Right cardiac atrium (tissue), 5 donors: ENCODE measurements at regions not wholly inside any gene's neighbourhood (a gene's known extent, or its start where the extent isn't known, plus 50 kb on each side); places are given as distances from the start of the nearest gene placed in this dataset.

Experiments
- ATAC-seq, 2 donors: fragments of 200-7000 bp; cut with Tn5 transposase; one replicate each; pipeline versions ENCODE4 v1.8.0 to v1.9.1; 2020; ENCODE audit warnings: moderate library complexity in 2 of 2, mild to moderate bottlenecking in 1 of 2
- DNase-seq, 3 donors: peaks; one replicate each; pipeline ENCODE4 v3.0.0-alpha.2; 2020
- H3K27ac ChIP-seq: one replicate; pipeline ENCODE4 v1.5.1; 2013; ENCODE audit warnings: mild to moderate bottlenecking, low read length, control low read depth, moderate library complexity
- H3K27me3 ChIP-seq: one replicate; pipeline ENCODE4 v1.6.1; 2013; ENCODE audit not compliant: control insufficient read depth, insufficient read depth
- H3K4me1 ChIP-seq: one replicate; pipeline ENCODE4 v1.6.1; 2013; ENCODE audit warnings: low read length; ENCODE audit not compliant: control insufficient read depth, insufficient read depth
- H3K4me3 ChIP-seq: one replicate; pipeline ENCODE4 v1.5.1; 2013; ENCODE audit warnings: low read length, control low read depth
- H3K9me3 ChIP-seq: one replicate; pipeline ENCODE4 v1.6.1; 2013; ENCODE audit warnings: low read length; ENCODE audit not compliant: control insufficient read depth
- WGBS: extraction: QIAGEN DNeasy Blood & Tissue Kit; methylation state at CpG from one replicate; pipeline ENCODE4 v1.1.7; 2013; 5-methylcytosine and 5-hydroxymethylcytosine counted together
- intact Hi-C, 4 donors: fragments of 100-400 bp; cut with DNase I; formaldehyde crosslinking; loops; one replicate each; pipeline versions ENCODE4 v1.11.0 to v1.14.0; 2022 to 2023
- donor health status: healthy with polysubstance abuse.
- donor health status: DM: no; HTN: yes; CAD: no.
- donor health status: DM: no; HTN: no; CAD: no.
- donor health status: DM: no; HTN: yes; CAD: no; lungs with severe emphysema.
- donor health status: DM: yes; HTN: yes; CAD: no.

GRCh38 chr10:64060389-64060788 is 539.2 kb downstream of the REEP3 start:
- Histone ChIP-seq H3K4me1 (no peaks in the 10 kb centered on the region), H3K9me3 (no peaks in the 10 kb centered on the region), H3K27me3 (no peaks in the 10 kb centered on the region), H3K4me3 (no peak overlapping the region), H3K27ac (no peak overlapping the region)
- 89% methylated on average over 7 of the region's 7 CpGs for WGBS
- ATAC-seq = no peak
- no peak for DNase-seq
- intact Hi-C loops = no loop called here

GRCh38 chr10:64062793-64063192 is 541.6 kb downstream of the REEP3 start:
- H3K27ac ChIP-seq = no peak overlapping the region
- H3K4me3 ChIP-seq = no peak overlapping the region
- no peaks in the 10 kb centered on the region for H3K9me3 ChIP-seq
- no peaks in the 10 kb centered on the region for H3K27me3 ChIP-seq
- intact Hi-C loops = no loop called here
- DNase-seq (no peak), ATAC-seq (no peak)
- H3K4me1 ChIP-seq = peaks cover 2% of the 10 kb centered on the region
- 66% methylated on average over 4 of the region's 4 CpGs for WGBS

GRCh38 chr10:64067009-64067606 is 545.9 kb downstream of the REEP3 start:
- H3K4me3 ChIP-seq = no peak overlapping the region
- no peaks in the 10 kb centered on the region for H3K9me3 ChIP-seq
- intact Hi-C loops = no loop called here
- H3K4me1 ChIP-seq = peaks cover 2% of the 10 kb centered on the region
- peak in 1 of 2 donors; percentile 36 for ATAC-seq
- H3K27ac ChIP-seq = no peak overlapping the region
- whole genome bisulfite sequencing = 1% methylated on average over 4 of the region's 4 CpGs
- no peak for DNase-seq
- H3K27me3 ChIP-seq = no peaks in the 10 kb centered on the region

DNA sequence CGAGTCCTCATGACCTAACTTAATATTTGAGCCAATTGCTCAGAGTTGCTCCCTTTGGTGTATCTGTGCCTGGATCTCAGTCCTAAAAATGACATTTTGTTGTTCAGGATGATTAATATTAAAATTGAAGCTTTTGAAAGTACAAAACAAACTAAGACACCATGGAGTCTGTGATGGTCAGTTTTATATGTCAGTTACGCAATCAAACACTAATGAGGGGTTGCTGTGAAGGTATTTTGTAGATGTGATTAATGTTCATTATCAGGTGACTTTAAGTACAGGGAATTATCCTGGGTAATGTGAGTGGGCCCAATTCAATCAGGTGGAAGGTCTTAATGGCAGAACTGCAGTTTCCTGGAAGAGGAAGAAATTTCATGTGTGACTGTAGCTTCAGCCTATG is 546.7 kb downstream of the REEP3 start:
- Histone ChIP-seq H3K4me1 (peaks cover 2% of the 10 kb centered on the region), H3K4me3 (no peak overlapping the region), H3K27ac (no peak overlapping the region), H3K27me3 (no peaks in the 10 kb centered on the region), H3K9me3 (no peaks in the 10 kb centered on the region)
- intact Hi-C loops = no loop called here
- WGBS = 82% methylated on average over 2 of the region's 2 CpGs
- no peak for ATAC-seq
- no peak for DNase-seq

DNA sequence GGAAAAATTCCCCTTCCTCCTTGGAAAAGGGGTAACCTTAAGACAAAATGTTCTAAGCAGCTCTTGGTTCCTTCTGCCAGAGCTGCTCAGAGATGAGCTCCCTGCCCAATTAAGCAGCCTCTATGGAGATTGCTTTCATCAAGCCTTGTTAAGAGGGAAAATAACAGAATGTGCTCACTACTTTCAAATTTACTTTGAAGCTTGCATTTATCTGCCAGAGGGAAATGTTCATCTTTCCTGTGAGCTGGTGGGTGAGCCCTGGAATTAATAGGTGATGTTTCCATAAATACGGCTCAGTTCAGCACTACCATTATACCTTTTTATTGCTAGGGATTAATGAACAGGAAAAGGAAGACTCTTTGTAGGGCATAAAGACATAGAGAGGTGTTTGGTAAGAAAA is 549.0 kb downstream of the REEP3 start:
- Histone ChIP-seq H3K4me3 (no peak overlapping the region), H3K27ac (no peak overlapping the region), H3K9me3 (no peaks in the 10 kb centered on the region), H3K27me3 (no peaks in the 10 kb centered on the region), H3K4me1 (peaks cover 2% of the 10 kb centered on the region)
- intact Hi-C loops = no loop called here
- no peak for ATAC-seq
- WGBS = 86% methylated on average over 1 of the region's 1 CpG
- DNase-seq = no peak

DNA sequence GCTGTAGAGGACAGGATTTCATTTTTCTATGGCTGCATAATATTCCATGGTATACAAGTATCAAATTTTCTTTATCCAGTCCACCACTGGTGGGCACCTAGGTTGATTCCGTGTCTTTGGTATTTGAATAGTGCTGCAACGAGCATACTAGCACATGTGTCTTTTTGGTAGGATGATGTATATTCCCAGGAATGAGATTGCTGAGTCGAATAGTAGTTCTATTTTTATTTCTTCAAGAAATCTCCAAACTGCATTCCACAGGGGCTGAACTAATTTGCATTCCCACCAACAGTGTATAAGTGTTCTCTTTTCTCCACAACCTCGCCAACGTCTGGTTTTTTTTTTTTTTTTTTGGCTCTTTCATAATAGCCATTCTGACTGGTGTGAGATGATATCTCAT is 550.0 kb downstream of the REEP3 start:
- ATAC-seq (no peak), DNase-seq (no peak)
- intact Hi-C loops = no loop called here
- no peaks in the 10 kb centered on the region for H3K27me3 ChIP-seq
- no peak overlapping the region for H3K27ac ChIP-seq
- H3K4me3 ChIP-seq = no peak overlapping the region
- H3K9me3 ChIP-seq = no peaks in the 10 kb centered on the region
- peaks cover 2% of the 10 kb centered on the region for H3K4me1 ChIP-seq
- 35% methylated on average over 5 of the region's 5 CpGs for WGBS

DNA sequence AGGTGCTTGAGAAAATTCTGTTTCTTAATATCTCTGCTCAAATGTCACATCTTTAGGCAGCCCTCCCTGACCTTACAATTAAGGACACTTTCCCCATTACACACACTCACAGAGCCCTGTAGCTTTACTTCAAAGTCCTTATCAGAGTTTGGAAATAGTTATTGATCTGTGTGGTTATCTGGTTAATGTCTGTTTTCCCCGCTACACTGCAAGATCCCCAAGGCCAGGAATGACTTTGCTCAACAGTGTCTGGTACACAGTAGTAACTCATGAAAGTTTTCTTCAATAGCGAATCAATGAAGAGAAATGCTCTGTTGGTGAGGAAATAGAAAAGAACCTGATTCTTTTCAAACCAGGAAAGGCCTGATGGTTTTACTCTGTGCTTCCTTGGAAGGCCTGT is 554.4 kb downstream of the REEP3 start:
- intact Hi-C loops = no loop called here
- no peak overlapping the region for H3K27ac ChIP-seq
- no peak for ATAC-seq

GRCh38 chr10:64076322-64076940 is 555.2 kb downstream of the REEP3 start:
- Histone ChIP-seq H3K27me3 (no peaks in the 10 kb centered on the region), H3K4me3 (no peak overlapping the region), H3K9me3 (no peaks in the 10 kb centered on the region), H3K27ac (no peak overlapping the region), H3K4me1 (no peaks in the 10 kb centered on the region)
- ATAC-seq (no peak), DNase-seq (no peak)
- intact Hi-C loops = no loop called here
- 75% methylated on average over 7 of the region's 7 CpGs for WGBS

More for the DNA sequence above, 554.4 kb downstream of the REEP3 start:
- no peak for DNase-seq
- Histone ChIP-seq H3K9me3 (no peaks in the 10 kb centered on the region), H3K4me3 (no peak overlapping the region), H3K27me3 (no peaks in the 10 kb centered on the region), H3K4me1 (no peaks in the 10 kb centered on the region)
- WGBS = 96% methylated on average over 2 of the region's 2 CpGs

GRCh38 chr10:64079341-64079740 is 558.1 kb downstream of the REEP3 start:
- intact Hi-C loops = no loop called here
- Histone ChIP-seq H3K9me3 (no peaks in the 10 kb centered on the region), H3K4me3 (no peak overlapping the region), H3K4me1 (no peaks in the 10 kb centered on the region), H3K27me3 (no peaks in the 10 kb centered on the region), H3K27ac (no peak overlapping the region)
- ATAC-seq = no peak
- WGBS = 80% methylated on average over 1 of the region's 1 CpG
- DNase-seq = no peak

DNA sequence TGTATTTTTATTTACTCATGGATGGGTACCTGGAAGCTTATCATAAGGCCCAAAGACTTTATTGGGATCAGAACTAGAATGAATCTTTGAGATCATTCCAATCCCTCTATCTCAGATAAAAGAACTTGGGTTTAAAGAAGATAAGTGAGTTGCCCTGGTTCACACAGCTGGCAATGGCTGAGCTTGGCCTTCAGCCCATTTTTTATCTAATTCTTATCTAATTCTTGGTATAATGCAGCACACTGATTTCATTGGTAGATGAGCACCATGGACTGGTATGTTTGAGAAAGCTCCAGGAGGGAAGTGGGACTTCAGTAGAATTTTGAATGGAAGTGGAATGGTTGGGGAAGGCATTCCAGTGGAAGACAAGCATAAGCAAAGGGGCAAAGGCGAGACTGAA is 558.9 kb downstream of the REEP3 start:
- no peaks in the 10 kb centered on the region for H3K4me1 ChIP-seq
- WGBS = 88% methylated on average over 1 of the region's 1 CpG
- DNase-seq (no peak), ATAC-seq (no peak)
- no peaks in the 10 kb centered on the region for H3K27me3 ChIP-seq
- no peak overlapping the region for H3K27ac ChIP-seq
- intact Hi-C loops = no loop called here
- no peak overlapping the region for H3K4me3 ChIP-seq
- H3K9me3 ChIP-seq = no peaks in the 10 kb centered on the region

GRCh38 chr10:64081947-64082482 is 560.8 kb downstream of the REEP3 start:
- intact Hi-C loops = no loop called here

More at GRCh38 chr10:64081947-64082482, 560.8 kb downstream of the REEP3 start:
- Histone ChIP-seq H3K4me3 (no peak overlapping the region), H3K9me3 (no peaks in the 10 kb centered on the region), H3K27ac (no peak overlapping the region), H3K27me3 (no peaks in the 10 kb centered on the region), H3K4me1 (no peaks in the 10 kb centered on the region)
- 74% methylated on average over 3 of the region's 3 CpGs for WGBS
- ATAC-seq = no peak
- no peak for DNase-seq
